ENCODE measurements at regions not wholly inside any gene's neighbourhood (a gene's known extent, or its start where the extent isn't known, plus 50 kb on each side); places are given as distances from the start of the nearest gene placed in this dataset.
A peak's percentile ranks its signal among the peaks of the same experiment; 100 is the strongest.

DNA sequence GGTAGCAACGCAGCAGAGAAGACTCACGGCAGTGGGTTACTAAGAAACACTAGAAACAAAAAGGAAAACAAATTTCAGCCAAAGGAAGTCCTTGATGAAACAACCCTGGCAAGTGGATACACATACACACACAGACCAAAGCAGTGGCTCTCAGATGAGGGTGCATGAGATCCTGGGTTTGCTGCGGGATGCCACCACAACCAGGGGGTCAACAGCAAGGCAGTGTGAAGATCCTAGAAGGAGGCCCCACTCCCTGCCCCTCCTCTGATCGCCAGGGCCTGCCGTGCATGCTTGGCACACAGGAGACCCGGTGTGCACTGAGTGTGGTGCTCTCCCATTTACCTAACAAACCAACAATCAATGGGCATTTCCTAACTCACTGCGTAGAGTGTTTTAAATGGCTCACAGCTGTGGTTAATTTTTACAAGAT, 252.3 kb upstream of the KLF14 start:
- TF ChIP-seq ZFX (IDR thresholded peaks at IDR 0.05; ENCODE audit: borderline replicate concordance) (no peak), CTCF (IDR thresholded peaks at IDR 0.05) (no peak)
- H3K27ac ChIP-seq, result no peak overlapping the region

GRCh38 chr7:130987092-130987491, 253.1 kb upstream of the KLF14 start:
- no peak for TF ChIP-seq CTCF (IDR thresholded peaks at IDR 0.05)
- no peak for TF ChIP-seq ZFX (IDR thresholded peaks at IDR 0.05; ENCODE audit: borderline replicate concordance)
- no peak overlapping the region for H3K27ac ChIP-seq

- TF ChIP-seq CTCF (IDR thresholded peaks at IDR 0.05) (no peak), ZFX (IDR thresholded peaks at IDR 0.05; ENCODE audit: borderline replicate concordance) (no peak)
- no peak overlapping the region for H3K27ac ChIP-seq
Measured at GRCh38 chr7:130988443-130988842, 254.4 kb upstream of the KLF14 start.

DNA sequence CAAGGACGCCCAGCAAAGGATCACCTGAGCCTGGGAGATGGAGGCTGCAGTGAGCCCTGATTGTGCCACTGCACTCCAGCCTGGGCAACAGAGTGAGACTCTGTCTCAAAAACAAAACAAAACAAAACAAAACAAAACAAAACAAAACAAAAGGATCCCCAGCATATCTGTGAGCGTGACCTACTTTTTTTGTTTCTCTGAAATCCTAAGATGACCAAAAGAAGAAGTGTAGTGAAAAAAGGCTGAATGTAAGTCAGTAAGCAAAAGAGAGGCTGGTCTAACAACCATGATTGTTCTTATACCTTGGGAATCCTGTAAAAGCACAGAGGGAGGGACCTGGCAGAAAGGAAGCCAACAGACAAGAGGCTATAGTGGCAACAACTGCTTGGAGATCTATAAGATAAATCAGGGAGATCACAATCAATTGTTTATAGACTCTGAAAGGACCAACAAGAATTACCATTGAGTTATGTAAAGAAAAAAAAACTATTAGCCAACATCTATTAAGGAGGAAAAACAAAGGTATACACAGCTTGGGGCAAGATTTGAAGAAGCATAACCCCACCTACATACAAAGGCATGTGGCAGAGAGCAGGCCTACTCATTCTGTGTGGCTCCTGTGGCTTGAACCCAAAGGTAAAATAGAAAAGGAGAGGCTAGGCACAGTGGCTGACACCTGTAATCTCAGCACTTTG, 255.2 kb upstream of the KLF14 start:
- H3K27ac ChIP-seq, result peak overlapping the region; percentile 53
- TF ChIP-seq CTCF (IDR thresholded peaks at IDR 0.05) (no peak), ZFX (IDR thresholded peaks at IDR 0.05; ENCODE audit: borderline replicate concordance) (no peak)

DNA sequence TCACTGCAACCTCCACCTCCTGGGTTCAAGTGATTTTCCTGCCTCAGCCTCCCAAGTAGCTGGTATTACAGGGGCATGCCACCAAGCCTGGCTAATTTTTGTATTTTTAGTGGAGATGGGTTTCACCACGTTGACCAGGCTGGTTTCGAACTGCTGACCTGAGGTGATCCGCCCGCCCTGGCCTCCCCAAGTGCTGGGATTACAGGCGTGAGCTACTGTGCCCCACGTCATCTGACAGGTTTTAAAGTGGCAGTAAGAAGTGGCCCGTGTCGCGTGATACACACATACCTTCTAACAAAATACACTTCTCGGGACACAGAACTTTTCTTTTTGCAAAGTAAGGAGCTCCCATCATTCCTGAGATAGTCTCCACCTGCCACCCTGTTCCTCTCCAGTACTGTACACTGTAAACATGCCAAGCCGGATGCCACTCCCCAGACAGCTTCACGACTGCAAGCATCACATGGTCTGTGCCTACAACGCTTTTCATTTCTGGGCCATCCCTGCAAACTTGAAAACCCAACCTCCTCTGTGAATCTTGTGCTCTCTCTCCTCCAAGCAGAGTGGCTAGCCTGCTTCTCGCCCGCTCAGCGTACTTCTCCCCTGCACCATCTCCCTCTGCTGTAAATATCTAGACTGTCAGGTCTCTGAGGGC, 256.3 kb upstream of the KLF14 start:
- TF ChIP-seq CTCF (IDR thresholded peaks at IDR 0.05) (no peak), ZFX (IDR thresholded peaks at IDR 0.05; ENCODE audit: borderline replicate concordance) (no peak)
- H3K27ac ChIP-seq, result peak overlapping the region; percentile 53

DNA sequence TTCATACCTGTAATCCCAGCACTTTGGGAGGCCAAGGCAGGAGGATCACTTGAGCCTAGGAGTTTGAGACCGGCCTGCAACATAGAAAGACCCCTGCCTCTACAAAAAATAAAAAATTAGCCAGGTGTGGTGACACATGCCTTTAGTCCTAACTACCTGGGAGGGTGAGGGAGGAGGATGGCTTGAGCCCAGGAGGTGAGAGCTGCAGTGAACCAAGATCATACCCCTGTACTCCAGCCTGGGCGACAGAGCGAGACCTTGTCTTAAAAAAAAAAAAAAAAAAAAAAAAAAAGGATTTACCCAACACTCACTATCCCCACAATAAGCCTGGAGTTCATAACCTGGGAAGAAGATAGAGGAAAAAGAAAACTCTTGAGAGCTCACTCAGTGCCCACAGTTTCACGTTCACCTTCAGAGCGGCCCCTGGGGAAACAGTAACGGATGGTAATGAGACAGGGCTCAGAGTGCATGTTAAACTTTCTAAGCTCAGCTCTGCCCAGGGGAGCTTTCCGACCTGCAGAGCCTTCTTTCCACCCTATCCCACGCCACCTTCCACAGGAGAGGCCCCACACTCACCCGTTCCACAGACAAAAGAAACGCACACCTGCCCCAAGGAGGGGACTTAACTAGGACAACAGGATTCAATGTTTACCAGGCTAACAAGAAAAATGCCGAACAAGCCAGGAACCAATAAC, 259.8 kb upstream of the KLF14 start:
- H3K27ac ChIP-seq, result no peak overlapping the region

More for the DNA sequence above, 259.8 kb upstream of the KLF14 start:
- TF ChIP-seq CTCF (IDR thresholded peaks at IDR 0.05) (no peak), ZFX (IDR thresholded peaks at IDR 0.05; ENCODE audit: borderline replicate concordance) (no peak)

Data from 22Rv1 (cell line).